PFSK-1 (cell line): ENCODE measurements at regions not wholly inside any gene's neighbourhood (a gene's known extent, or its start where the extent isn't known, plus 50 kb on each side); places are given as distances from the start of the nearest gene placed in this dataset.

Source experiments
- POLR2AphosphoS5 ChIP-seq: IDR thresholded peaks from 2 replicates; pipeline ENCODE4 v1.6.1; 2012; ENCODE audit warnings: low read depth, mild to moderate bottlenecking, control low read depth, low read length, moderate library complexity
- SIN3A ChIP-seq: IDR thresholded peaks from 2 replicates; pipeline ENCODE4 v1.6.1; 2012; ENCODE audit warnings: mild to moderate bottlenecking, low read length, moderate library complexity, borderline replicate concordance; ENCODE audit not compliant: insufficient read depth
- TAF1 ChIP-seq: IDR thresholded peaks from 2 replicates; pipeline ENCODE4 v1.6.1; 2012; ENCODE audit warnings: low read length, control low read depth, borderline replicate concordance; ENCODE audit not compliant: insufficient read depth
- TF ChIP-seq, protein P1 (sequence below), 2 experiments: IDR thresholded peaks; 2 replicates each; pipeline versions ENCODE4 v1.6.1 to v1.8.0; 2011 to 2012; ENCODE audit warnings: low read depth in 2 of 2, low read length in 2 of 2, control low read depth in 1 of 2, inconsistent platforms in 1 of 2, mild to moderate bottlenecking in 1 of 2, moderate library complexity in 1 of 2; ENCODE audit not compliant: insufficient read depth in 1 of 2

DNA sequence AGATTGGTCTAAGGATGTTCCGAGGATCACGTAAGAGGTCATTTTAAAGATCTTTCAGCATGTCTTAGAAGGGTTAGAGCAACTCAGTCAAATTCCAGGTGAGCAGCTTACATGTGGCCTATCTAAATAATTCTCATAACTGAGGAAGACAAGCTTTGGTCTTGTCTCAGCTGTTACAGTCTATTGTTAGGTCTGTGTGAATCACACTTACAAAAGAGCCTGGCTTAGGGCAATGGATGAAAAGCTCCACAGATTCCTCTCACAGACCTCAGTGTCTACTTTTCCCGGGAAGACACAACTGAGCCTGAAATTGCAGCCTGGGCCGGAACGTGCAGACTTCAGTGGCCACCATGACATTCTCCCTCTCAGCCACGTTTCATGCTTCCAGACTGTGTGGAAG, 173.1 kb downstream of the INHBA start:
- TF ChIP-seq, protein P1, sequence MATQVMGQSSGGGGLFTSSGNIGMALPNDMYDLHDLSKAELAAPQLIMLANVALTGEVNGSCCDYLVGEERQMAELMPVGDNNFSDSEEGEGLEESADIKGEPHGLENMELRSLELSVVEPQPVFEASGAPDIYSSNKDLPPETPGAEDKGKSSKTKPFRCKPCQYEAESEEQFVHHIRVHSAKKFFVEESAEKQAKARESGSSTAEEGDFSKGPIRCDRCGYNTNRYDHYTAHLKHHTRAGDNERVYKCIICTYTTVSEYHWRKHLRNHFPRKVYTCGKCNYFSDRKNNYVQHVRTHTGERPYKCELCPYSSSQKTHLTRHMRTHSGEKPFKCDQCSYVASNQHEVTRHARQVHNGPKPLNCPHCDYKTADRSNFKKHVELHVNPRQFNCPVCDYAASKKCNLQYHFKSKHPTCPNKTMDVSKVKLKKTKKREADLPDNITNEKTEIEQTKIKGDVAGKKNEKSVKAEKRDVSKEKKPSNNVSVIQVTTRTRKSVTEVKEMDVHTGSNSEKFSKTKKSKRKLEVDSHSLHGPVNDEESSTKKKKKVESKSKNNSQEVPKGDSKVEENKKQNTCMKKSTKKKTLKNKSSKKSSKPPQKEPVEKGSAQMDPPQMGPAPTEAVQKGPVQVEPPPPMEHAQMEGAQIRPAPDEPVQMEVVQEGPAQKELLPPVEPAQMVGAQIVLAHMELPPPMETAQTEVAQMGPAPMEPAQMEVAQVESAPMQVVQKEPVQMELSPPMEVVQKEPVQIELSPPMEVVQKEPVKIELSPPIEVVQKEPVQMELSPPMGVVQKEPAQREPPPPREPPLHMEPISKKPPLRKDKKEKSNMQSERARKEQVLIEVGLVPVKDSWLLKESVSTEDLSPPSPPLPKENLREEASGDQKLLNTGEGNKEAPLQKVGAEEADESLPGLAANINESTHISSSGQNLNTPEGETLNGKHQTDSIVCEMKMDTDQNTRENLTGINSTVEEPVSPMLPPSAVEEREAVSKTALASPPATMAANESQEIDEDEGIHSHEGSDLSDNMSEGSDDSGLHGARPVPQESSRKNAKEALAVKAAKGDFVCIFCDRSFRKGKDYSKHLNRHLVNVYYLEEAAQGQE (IDR thresholded peaks at IDR 0.05; ENCODE audit: insufficient read depth in 1 of 2, low read depth in 2 of 2, low read length in 2 of 2) = no peak
- TF ChIP-seq POLR2AphosphoS5 = no peak
- no peak for TF ChIP-seq SIN3A
- TF ChIP-seq TAF1 = no peak
